ENCODE measurements at regions not wholly inside any gene's neighbourhood (a gene's known extent, or its start where the extent isn't known, plus 50 kb on each side); places are given as distances from the start of the nearest gene placed in this dataset.

DNA sequence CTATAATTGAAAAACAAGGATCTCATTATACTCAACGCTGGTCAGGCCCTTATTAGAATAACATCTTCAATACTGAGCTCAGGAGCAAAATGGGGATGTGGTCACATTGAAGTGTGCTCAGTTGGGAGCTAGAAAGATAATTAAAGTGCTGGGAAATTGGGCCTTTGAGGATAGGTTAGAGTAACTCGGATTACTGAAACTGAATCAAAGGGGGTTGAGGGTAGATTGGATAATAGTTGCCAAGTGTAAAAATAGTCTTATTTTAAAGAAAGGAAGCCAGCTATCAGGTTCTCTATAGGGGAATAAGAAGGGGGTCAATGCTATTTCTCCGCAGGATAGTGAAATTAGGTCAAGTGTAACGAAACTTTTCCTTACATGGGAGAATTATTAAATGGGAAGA, 391.0 kb upstream of the PTPRD start:
- no peak for DNase-seq

DNA sequence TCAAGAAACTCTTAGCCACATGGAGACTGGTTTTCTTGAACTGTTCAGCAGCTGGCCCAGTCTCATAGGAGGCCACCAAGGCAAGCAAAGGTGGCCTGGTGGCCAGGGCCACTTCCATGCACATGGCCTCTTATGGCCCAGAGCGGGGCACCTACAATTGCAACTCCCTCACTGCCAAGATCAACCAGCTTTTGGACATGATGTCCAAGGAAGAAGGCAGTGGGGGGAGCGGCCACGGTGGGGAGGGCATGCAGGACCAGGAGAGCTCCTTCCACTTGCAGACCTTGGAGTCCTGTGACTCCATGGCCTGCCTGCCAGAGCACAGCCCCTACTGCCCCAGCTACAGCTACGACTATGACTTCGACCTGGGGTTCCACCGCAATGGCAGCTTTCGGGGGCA, 398.9 kb upstream of the PTPRD start:
- DNase-seq = no peak

DNA sequence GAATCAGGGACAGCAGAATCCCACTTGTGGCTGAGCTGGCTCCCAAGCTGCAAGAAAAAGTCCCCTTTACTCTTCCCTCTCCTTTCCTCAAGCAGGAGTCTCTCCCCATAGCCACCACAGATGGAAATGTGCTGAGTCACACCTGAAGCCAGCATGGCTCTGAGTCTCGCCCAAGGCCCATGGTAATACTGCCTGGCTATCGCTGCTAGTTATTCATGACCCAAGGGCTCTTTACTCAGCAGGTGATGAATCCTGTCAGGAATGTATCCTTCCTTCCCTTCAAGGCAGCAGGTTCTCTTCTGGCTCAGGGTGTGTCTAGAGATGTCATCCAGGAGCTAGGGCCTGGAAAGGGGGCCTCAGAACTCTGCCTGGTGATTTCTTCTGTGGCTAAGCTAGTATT, 403.3 kb upstream of the PTPRD start:
- no peak for DNase-seq

DNA sequence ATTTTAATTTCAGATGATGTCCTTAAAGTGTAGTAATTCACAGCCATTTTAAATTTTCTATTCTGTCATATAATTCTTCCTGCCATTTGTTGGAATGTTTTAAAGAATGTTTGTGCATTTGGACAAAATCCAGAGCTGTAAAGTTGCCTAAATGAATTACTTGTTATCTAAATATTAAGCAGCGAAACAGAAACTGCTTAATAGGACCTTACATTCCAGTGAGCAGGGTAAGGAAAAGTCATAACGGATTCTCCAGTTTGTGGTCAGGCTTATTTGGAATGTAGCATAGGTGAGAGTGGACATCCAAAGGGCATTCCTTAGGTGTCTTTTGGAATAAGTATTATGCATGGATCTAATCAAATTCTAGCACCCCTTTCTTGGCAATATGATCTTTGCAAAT, 410.4 kb upstream of the PTPRD start:
- no peak for DNase-seq

DNA sequence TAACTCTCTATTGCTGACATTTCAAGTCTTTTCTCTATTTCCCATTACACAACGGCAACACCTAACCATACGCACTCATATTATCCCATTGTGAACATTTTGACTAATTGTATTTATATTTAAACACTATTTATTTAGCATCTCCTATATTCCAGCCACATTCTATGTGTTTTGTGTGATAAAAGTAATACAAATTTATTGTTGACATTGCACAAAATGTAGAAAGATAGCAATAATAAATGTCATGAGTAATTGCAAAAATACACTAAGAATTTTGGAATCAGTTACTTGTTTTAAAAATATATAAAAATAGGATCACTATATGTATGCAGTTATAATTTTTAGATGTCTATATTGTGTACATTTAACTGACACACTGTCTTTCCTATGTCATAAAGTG, 413.0 kb upstream of the PTPRD start:
- DNase-seq = no peak

DNA sequence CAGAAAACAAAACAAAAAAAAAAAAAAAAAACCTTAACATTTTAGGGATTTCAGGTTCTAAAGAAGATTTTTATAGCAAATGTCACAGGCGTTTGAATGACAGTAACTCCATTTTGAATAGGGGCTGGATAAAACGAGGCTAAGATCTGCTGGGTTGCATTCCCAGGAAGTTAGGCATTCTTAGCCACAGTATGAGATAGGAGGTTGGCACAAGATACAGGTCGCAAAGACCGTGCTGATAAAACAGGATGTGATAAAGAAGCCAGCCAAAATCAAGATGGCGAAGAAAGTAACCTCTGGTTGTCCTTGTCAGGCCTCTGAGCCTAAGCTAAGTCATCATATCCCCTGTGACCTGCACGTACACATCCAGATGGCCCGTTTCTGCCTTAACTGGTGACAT, 425.6 kb upstream of the PTPRD start:
- no peak for DNase-seq

DNA sequence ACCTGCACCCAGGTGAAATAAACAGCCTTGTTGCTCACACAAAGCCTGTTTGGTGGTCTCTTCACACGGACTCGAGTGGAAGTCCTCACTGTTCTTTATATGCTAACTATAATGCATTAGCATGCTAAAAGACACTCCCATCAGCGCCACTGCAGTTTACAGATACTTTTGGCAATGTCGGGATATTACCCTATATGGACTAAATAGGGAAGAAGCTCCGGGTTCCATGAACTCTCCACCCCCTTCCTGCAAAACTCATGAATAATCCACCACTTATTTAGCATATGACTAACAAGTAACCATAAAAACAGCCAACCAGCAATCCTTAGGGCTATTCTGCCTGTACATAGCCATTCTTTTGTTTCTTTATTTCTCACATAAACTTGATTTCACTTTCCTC, 426.2 kb upstream of the PTPRD start:
- no peak for DNase-seq

DNA sequence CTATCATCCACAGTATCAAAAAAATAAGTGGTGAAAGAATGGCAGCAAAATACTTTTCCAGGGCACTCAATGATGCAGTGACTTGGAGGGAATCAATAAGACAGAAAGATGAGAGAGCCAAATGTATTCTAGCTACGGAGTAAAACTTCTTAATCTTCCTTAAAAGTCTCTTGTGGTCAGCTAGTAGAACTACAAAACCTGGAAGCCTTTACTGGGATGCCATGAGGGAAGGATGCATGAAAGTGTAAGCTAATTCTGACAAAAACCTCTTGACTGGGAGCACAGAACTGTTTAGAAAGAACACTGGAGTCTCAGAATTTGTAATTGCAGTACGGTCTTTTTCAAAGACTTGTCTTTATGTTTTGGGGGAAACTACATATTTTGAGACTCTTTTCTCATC, 432.8 kb upstream of the PTPRD start:
- DNase-seq = no peak

DNA sequence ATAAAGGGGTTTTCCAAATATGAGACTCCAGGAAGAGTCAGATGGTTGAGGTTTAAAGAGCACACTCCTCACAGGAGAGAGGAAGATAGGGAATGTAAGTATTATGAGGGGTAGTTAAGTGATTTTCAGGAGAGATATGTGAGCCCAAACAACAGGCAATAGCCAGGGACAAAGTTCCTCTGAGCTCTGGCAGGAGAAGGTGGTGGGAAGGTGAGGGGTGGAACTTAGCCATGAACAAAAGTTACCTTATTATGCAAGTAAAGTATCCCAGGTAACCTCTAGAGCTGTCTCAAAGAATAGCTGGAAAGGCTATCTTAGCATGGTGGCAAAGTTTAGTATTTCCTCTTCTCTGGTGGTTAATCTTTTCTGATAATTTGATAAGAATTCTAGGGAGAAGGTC, 450.5 kb upstream of the PTPRD start:
- DNase-seq = no peak

DNA sequence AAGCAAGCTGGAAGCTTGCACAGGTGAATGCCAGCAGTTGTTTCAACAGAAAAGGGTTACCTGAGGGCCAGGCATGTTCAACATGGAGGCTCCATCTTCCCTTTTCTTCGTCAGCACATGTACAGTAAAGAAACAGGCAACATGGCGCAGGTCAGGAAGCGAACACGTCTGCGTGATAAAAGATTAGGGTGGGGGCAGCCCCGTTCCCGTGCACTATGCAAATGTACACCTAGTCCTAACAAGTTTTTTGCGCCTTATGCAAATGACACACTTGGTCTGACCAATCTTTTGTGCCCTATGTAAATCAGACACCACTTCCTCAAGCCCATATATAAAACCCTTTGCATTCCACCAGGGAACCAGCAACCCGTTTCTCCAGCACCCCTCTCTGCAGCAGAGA, 452.1 kb upstream of the PTPRD start:
- DNase-seq = peak; percentile 90

DNA sequence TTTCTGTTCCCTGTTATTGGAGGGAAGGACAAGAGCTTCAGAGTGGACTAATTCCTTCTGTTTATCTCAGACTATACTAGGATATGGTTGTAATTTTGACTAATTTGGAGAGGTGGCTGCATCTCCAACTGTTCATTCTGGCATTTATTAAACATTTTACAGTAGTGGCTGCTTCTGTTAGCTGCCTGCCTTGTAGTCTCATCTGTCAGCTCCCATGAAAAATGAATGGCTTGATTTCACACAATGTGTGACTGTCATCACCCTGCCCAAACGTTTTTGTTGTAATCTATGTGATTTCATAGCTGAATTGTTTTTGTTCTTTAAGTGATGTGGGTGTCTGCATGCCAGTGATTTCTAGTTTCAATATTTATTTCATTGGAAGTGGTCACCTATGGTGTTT, 459.4 kb upstream of the PTPRD start:
- no peak for DNase-seq

DNA sequence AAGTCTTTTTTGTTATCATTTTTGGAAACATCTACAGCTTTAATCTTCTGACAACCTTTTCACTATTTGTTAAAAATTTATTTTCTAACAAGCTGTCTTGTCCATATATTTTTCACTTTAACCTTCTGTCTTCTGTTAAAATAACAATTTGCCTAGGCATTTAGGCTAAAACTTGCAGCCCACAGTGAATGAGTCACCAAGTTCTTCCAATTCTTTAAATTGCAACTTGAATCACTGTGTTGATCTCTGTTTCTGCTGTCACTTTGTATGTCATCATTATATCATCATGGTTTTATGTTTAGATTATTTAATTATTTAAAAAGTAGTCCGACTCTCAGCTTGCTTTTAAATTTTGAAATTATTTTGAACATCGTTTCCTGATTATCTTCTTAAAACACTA, 473.8 kb upstream of the PTPRD start:
- no peak for DNase-seq

DNA sequence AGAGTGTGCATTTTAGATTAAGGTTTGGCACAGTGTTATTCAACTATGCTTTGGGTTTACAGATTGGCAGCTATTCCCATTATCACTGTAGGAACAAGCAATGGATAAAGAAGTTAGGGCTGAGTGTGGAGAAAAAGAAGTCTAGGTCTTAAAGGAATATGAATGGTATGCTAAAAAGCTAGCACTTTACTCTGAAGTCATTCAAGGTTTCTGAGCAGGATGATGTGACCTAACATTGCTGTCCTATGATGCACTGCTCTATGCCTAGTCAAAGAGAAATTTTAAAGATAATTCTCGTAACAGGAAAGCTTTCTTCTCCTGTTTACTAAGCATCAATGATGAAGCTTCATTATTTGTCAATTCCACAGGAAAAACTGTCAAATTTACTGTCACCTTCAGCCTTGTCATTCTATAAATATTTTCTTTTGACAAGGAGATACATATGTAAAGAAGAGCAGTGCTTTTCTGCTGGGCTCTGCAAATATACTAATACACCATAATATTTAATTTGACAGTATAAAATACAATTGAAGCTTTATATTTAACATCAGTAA, 476.1 kb upstream of the PTPRD start:
- no peak for DNase-seq

DNA sequence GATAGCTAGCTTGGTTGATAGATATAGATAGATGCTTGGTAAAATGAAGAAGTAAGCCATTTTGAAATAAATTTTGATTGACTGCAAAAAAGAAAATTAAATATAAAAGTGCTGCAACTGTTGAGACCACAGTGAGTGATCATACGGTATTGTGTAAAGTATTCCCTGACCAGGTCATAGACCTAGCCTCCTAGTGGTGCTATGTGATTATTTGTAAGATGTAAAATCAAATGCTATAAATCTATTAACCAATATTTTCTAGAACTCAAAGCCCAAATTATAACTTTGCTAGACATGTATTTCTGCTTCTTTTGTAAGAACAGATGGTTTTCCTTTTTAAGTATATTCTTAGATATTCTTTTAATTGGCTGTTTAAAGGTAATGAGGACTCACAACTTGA, 480.2 kb upstream of the PTPRD start:
- DNase-seq = no peak

DNA sequence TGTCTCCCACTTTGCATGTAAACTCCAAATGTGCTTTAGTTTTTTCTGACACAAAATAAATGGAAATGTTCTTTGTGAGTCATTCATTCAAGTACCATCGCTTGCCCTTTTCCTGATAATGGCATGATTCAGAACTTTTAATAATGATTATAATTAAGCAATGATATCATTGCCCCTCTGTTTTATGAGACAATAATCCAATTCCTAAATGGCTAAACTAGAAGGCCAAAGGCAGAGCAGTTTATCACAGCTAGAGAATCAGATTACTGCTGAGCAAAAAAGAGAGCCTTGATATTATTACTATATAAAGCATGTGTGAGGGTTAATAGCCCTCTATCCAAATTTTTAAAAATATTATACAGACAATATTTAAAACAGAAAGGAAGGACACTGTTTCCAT, 484.2 kb upstream of the PTPRD start:
- DNase-seq = no peak

DNA sequence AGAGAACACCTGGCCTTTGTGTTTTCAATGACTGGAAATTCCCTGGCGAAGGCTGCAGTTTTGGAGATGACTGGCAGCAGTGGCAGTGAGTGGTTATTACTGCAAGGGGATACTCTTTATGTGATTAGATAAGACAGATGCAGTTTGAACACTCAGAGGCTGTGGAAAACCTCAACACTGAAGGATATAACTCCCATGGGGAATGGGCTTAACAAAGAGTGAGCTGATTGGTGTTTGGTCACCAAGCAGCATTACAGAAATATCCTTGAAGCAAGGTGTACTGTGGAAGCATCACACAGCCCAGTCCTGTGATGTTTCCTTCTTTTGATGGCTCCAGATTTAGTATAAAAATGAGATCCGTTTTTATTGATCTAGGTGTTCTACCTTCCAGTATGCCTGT, 490.7 kb upstream of the PTPRD start:
- DNase-seq = no peak

DNA sequence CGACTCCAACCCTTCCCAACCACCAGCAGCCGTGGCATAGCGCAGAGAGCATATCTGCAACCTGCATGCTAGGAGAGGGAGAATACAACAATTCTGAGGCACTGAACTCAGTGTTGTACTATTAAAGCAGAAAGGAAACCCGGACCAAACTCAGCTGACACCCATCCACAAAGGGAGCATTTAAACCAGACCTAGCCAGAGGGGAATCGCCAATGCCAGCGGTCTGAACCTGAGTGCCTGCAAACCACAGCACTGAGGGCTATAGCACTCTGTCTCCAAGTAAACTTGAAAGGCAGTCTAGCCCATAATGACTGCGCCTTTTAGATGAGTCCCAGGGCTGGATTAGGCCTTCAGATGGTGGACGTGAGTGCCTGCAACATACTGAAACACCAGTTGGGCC, 494.4 kb upstream of the PTPRD start:
- no peak for DNase-seq

DNA sequence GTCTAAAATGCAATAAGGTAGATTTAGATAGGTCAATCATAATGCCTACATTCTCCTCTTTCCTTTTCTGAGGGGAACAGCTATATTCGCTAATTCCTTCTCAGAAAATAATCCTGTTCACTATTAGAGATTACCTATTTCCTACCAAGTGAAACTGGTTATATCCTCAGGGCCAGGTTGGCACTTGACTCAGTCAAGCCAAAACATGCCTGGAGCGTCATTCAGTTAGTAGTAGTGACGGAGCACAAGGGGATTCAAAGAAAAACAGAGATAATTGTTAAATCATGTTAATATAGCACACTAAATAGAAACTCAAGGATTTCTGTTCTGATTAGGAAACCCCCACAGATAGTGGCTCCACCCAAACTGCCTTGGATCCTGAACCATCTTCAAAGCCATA, 515.4 kb upstream of the PTPRD start:
- no peak for DNase-seq

DNA sequence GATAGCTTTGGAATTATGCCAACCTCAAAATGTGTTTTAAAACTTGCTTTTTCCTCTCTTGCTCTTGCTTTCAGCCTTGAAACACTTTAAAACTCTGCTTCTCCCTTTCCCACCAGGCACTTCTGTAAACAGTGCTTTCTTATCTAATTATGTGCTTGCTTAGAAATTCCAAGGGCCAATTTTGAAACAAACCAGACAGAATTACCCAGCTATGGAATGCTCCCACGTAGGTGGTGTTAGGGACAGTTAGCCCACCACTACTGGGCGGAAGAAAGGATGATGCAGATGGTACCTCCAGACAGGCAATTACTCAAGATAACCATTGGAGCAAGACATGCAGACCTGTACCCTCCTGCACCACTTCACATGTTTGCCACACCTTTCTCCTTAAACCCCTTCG, 523.0 kb upstream of the PTPRD start:
- no peak for DNase-seq

DNA sequence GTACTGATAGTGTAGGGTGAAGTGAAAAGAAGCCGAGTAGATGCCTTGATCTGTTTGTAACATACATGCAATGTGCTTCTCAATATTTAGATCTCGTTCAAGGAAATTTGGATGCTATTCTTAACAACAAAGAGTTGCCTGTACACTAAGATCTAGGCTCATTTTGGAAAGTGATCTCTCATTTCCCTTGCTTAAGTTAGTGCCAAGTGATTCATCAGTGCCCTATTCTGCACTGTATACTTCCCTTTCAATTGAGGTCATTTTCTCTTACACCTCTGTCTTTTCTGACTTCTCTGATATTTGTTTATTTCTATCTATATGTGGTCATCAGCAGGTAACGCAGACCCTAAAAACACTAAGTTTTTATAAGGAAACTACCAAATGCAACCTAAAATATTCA, 528.6 kb upstream of the PTPRD start:
- no peak for DNase-seq

DNA sequence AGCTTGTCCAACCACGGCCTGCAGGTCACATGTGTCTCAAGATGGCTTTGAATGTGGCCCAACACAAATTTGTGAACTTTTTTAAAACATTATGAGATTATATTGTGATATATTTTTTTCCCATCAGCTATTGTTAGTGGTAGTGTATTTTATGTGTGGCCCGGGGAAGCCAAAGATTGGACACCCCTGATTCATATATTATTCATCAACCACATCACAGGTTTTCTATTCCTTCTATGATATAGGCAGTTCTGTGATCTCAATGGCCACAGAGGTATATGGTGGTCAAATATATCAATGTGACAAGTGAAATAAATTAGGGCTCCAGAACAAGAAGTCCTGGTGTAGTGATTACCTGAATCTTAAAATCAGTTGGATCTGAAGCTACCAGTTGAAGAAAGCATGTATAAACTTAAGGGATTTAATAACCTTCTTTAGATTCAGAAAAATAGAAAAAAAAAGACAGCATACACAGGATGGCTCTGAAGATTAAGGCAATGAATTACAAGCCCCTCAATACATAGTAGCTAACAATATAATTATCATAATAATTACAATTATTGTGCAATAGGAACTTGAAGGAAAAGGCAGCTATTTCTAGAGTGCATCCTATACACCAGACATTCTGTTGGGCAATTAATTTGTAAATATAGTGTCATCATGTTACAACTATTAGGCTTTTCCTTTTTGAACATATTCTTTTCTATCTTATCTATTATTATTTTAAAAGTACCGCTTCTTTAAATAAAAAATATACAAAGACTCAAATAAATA, 530.4 kb upstream of the PTPRD start:
- DNase-seq = no peak

DNA sequence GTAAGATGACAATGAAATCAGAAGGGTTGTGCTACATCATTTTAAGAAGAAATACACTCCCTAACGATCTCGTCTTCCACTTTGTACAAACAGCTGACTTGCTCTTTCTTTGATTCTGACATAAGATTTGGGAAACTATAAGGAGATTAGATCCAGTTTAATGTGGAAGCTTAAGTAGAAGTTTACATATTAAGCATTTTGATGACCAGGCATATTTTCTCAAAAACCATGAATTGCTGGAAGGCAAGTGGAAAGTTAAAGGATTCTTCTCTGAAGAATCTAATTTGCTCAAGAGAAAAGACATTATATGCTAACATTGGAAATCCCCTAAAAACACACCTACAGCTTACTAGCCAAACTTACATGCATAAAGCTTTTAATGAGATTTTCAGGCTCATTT, 531.9 kb upstream of the PTPRD start:
- no peak for DNase-seq

DNA sequence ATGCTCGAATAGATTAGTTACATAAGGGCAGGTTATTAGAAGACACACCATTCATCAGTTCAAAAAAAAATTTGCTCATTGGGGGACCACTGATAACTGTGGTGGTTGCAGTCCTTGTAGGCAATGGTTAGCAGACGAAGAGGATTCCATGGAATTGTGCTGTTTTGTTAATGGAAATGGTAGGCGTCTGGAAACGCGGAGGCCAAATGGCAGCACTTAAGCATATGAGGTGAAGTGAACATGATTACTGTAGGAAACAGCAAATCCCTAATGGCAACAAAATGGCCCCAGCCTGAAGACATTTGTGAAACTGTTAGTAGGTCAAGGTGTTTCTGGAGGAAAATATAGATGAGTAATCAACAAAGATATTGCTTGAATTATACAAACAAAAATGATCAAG, 535.4 kb upstream of the PTPRD start:
- DNase-seq = no peak

DNA sequence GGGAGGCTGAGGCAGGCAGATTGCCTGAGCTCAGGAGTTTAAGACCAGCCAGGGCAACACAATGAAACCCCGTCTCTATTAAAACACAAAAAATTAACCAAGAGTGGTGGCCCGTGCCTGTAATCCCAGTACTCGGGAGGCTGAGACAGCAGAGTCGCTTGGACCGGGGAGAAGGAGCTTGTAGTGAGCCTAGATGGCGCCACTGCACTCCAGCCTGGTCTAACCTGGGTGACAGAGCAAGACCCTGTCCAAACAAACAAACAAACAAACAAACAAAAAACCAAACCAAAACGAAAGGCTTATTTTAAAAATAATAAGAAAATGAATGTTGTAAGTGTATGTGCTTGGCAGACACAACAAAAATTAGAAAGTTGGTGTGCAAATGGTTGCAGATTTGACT, 536.3 kb upstream of the PTPRD start:
- DNase-seq = no peak

DNA sequence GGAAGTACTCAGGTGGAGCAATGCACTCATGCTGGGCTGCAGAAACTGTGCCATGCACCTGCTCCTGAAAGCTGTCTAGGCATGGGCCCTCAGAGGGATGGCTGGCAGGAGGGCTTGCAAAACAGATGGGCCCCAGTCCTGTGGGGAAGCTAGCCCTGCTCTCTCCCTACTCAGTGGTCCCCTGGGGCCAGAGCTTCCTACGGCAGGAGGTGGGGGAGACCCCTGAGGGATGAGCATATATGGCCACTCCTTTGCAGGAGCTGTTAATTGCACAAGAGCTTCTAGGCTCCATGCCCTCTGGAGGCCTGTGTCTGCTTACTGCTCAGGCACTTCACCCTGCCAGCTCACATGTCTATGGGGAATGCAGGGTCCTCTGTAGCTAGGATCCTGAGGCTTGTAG, 545.3 kb upstream of the PTPRD start:
- no peak for DNase-seq
